Fibroblast of mammary gland (primary cell): ENCODE measurements at regions not wholly inside any gene's neighbourhood (a gene's known extent, or its start where the extent isn't known, plus 50 kb on each side); places are given as distances from the start of the nearest gene placed in this dataset.

Experiments
- DNase-seq: peaks from one replicate; pipeline ENCODE4 v3.0.0-alpha.2; 2010; ENCODE audit warnings: low read depth
- H3K4me3 ChIP-seq: 2 replicates; pipeline ENCODE4 v1.5.1; 2011; ENCODE audit warnings: low read depth, mild to moderate bottlenecking, low read length, moderate library complexity; ENCODE audit not compliant: control insufficient read depth
- TF ChIP-seq, protein P1 (sequence below): conservative IDR thresholded peaks from 2 replicates; pipeline ENCODE4 v1.5.1; 2011; ENCODE audit warnings: low read depth, low read length, inconsistent platforms; ENCODE audit not compliant: control insufficient read depth, insufficient read depth

- DNase-seq: no peak
- TF ChIP-seq, protein P1, sequence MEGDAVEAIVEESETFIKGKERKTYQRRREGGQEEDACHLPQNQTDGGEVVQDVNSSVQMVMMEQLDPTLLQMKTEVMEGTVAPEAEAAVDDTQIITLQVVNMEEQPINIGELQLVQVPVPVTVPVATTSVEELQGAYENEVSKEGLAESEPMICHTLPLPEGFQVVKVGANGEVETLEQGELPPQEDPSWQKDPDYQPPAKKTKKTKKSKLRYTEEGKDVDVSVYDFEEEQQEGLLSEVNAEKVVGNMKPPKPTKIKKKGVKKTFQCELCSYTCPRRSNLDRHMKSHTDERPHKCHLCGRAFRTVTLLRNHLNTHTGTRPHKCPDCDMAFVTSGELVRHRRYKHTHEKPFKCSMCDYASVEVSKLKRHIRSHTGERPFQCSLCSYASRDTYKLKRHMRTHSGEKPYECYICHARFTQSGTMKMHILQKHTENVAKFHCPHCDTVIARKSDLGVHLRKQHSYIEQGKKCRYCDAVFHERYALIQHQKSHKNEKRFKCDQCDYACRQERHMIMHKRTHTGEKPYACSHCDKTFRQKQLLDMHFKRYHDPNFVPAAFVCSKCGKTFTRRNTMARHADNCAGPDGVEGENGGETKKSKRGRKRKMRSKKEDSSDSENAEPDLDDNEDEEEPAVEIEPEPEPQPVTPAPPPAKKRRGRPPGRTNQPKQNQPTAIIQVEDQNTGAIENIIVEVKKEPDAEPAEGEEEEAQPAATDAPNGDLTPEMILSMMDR: no peak
- no peak overlapping the region for H3K4me3 ChIP-seq
These were observed 189.0 kb upstream of the TFAP2D start for GRCh38 chr6:50524341-50524740.

DNA sequence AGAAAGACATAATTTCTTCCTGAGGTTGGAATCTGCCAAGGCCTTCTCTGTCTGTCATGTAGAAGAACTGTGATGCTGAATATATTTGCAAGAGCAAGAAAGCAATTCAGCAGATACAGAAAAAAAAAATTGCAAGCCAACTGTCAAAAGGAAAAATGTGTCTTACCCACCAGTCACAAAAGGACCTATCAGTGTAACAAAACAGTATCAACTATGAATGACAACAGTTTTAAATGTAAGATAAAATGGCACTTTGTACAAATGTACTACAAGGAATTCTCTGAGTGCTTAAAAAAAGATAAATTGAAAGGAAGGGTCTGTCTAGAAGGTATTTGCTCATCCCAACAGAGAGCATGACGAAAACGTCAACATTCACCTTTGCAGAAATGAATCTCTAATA, 185.3 kb upstream of the TFAP2D start:
- TF ChIP-seq, protein P1: no peak
- DNase-seq: no peak
- H3K4me3 ChIP-seq: no peak overlapping the region

DNA sequence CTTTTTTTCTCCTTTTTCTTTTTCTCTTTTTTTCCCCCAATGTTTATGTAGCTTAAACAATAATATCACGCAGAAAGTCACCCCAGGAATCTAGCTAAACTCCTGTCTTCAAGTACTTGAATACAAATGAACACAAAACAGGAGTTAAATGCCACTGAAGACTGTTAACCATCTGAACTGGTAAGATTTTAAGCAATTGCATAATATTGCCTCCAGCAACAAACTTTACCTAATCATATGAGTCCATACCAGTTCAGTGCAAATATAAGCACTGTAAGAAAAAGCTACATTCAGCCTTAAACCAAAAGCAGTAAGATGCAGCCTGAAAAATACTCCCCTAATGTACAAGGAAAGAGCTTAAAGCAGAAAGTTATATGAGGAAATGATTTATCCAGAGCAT, 173.9 kb upstream of the TFAP2D start:
- DNase-seq: no peak
- TF ChIP-seq, protein P1: no peak

GRCh38 chr6:50541941-50542340, 171.4 kb upstream of the TFAP2D start:
- DNase-seq: no peak
- TF ChIP-seq, protein P1: no peak
- no peak overlapping the region for H3K4me3 ChIP-seq

More for the DNA sequence above, 173.9 kb upstream of the TFAP2D start:
- no peak overlapping the region for H3K4me3 ChIP-seq

DNA sequence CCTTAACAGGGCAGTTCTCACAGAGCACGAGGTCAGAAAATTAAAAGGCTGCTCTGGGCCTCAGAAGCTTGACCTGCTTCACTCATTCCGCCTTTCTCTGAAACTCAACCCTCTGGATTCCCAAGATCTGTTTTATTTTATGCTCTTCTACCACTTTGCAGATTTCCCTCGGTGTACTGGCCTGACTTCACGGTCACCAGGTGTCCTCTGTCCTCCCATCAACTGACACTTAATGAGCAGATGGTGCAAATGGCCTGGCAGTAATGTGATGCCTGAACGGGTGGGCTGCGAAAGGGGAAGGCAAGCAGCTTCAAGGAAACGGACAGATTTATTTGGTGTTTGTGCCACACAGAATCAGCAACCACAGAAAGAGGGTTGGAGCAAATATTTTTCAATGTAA, 169.7 kb upstream of the TFAP2D start:
- H3K4me3 ChIP-seq: no peak overlapping the region
- TF ChIP-seq, protein P1: no peak
- DNase-seq: no peak

DNA sequence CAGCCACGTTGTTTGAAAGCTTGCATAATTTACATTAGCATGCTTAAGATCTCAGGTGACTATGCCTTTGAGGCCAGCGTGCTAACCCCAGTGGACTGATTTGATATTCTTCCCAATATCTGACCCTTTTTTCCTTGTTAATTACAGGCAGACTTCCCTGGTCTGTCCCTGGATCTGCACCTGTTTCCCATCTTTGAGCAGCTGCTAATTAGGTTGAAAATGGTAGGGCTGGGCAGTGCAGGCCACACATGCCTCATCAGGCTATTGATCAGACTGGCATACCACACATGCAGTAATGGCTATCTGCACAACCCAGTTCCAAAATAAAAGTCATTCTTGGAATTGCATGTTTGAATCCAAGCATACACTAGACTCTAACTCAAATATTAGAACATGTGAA, 164.3 kb upstream of the TFAP2D start:
- no peak for DNase-seq
- TF ChIP-seq, protein P1: no peak

DNA sequence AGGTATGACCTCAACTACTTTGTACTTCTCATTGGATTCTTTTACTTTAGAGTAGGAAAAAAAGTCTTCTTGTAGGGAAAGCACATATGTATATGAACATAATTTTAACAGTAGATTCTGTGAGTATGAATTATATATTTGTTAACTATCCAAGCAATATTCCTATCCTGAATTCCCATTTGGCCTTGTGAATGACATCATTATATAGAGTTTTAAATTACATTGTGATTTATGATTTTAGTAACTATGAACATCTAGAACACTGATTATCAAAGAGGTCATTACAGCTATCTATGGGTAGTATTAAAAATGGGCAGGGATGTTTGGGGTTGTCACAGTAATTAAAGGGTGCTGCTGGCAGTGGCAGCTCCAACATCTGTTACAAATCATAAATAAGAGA, 163.9 kb upstream of the TFAP2D start:
- TF ChIP-seq, protein P1: no peak
- no peak overlapping the region for H3K4me3 ChIP-seq
- no peak for DNase-seq

More for the DNA sequence above, 164.3 kb upstream of the TFAP2D start:
- H3K4me3 ChIP-seq: no peak overlapping the region
